ENCODE measurements at regions not wholly inside any gene's neighbourhood (a gene's known extent, or its start where the extent isn't known, plus 50 kb on each side); places are given as distances from the start of the nearest gene placed in this dataset.
"Not testable (repeated sequence)": the region's sequence is repeated elsewhere in the genome, so short reads cannot be mapped to it uniquely, and the experiment has no call there.

GRCh38 chr1:157311730-157312081, 173.5 kb upstream of the ETV3 start:
- H3K9me3 Mint-ChIP-seq = peaks cover 3 to 12% (median 6%) of the 10 kb centered on the region in 7 donors
- no peak for TF ChIP-seq CTCF (IDR thresholded peaks at IDR 0.05)
- Histone ChIP-seq H3K4me1 (ENCODE audit: control insufficient read depth in 1 of 2, insufficient read depth in 2 of 2, low read length in 2 of 2) (peaks cover 0 to 4% of the 10 kb centered on the region in 2 donors), H3K4me3 (replicated peaks in 1 of 3; ENCODE audit: low read depth in 2 of 3, low read length in 3 of 3) (no peak overlapping the region), H3K36me3 (replicated peaks in 1 of 2; ENCODE audit: control insufficient read depth in 1 of 2, insufficient read depth in 2 of 2, low read length in 2 of 2) (no peaks in the 10 kb centered on the region), H3K27ac (ENCODE audit: low read depth in 1 of 2, low read length in 2 of 2) (no peak overlapping the region), H4K20me1 (ENCODE audit: insufficient read depth, low read length) (no peaks in the 10 kb centered on the region), H3K9me3 (replicated peaks in 1 of 2; ENCODE audit: control insufficient read depth in 1 of 2, insufficient read depth in 1 of 2, low read length in 2 of 2) (peaks cover 1 to 9% of the 10 kb centered on the region in 2 donors), H3K9ac (ENCODE audit: insufficient read depth, low read length, poor library complexity, severe bottlenecking) (no peak overlapping the region), H3K4me2 (replicated peaks; ENCODE audit: extremely low read depth, low read length, poor library complexity, severe bottlenecking) (no peak overlapping the region), H3K27me3 (ENCODE audit: control insufficient read depth in 2 of 2, insufficient read depth in 2 of 2, low read length in 2 of 2) (peaks cover 0 to 2% of the 10 kb centered on the region in 2 donors), H3K79me2 (ENCODE audit: insufficient read depth, low read length) (no peaks in the 10 kb centered on the region), H2AFZ (ENCODE audit: insufficient read depth, low read depth, low read length, poor library complexity, severe bottlenecking) (peak overlapping the region; percentile 1)
- 90% methylated on average over 1 of the region's 5 CpGs for WGBS (ENCODE audit: insufficient coverage)
- H3K36me3 Mint-ChIP-seq = no peaks in the 10 kb centered on the region
- intact Hi-C loops (cut with micrococcal nuclease) = no loop called here
- DNase-seq = no peak
- H3K4me3 Mint-ChIP-seq = no peak overlapping the region
- H3K27ac Mint-ChIP-seq = no peak overlapping the region
- peaks cover 3% of the 10 kb centered on the region for H3K4me1 Mint-ChIP-seq
- peaks cover 2 to 17% (median 7%) of the 10 kb centered on the region in 3 donors for H3K27me3 Mint-ChIP-seq (ENCODE audit: low read depth in 3 of 3)

GRCh38 chr1:157310805-157311729, 172.9 kb upstream of the ETV3 start:
- DNase-seq; H4K20me1 ChIP-seq (ENCODE audit: insufficient read depth, low read length); H3K4me3 ChIP-seq (replicated peaks in 1 of 3; ENCODE audit: low read depth in 2 of 3, low read length in 3 of 3); H3K9me3 Mint-ChIP-seq; H3K36me3 Mint-ChIP-seq; H3K9me3 ChIP-seq (replicated peaks in 1 of 2; ENCODE audit: control insufficient read depth in 1 of 2, insufficient read depth in 1 of 2, low read length in 2 of 2); H3K27me3 ChIP-seq (ENCODE audit: control insufficient read depth in 2 of 2, insufficient read depth in 2 of 2, low read length in 2 of 2); H3K9ac ChIP-seq (ENCODE audit: insufficient read depth, low read length, poor library complexity, severe bottlenecking); H3K4me3 Mint-ChIP-seq; H3K36me3 ChIP-seq (replicated peaks in 1 of 2; ENCODE audit: control insufficient read depth in 1 of 2, insufficient read depth in 2 of 2, low read length in 2 of 2); H2AFZ ChIP-seq (ENCODE audit: insufficient read depth, low read depth, low read length, poor library complexity, severe bottlenecking); H3K79me2 ChIP-seq (ENCODE audit: insufficient read depth, low read length); H3K27ac ChIP-seq (ENCODE audit: low read depth in 1 of 2, low read length in 2 of 2); H3K4me1 ChIP-seq (ENCODE audit: control insufficient read depth in 1 of 2, insufficient read depth in 2 of 2, low read length in 2 of 2); intact Hi-C loops (cut with micrococcal nuclease); H3K27ac Mint-ChIP-seq; H3K4me2 ChIP-seq (replicated peaks; ENCODE audit: extremely low read depth, low read length, poor library complexity, severe bottlenecking); H3K4me1 Mint-ChIP-seq: not testable (repeated sequence)
- H3K27me3 Mint-ChIP-seq (ENCODE audit: low read depth in 3 of 3) = peaks cover 4 to 17% (median 7%) of the 10 kb centered on the region in 3 donors
- 50% methylated on average over 1 of the region's 6 CpGs for WGBS (ENCODE audit: insufficient coverage)

All from CD14-positive monocyte (primary cell).